K562 (cell line): ENCODE measurements at regions not wholly inside any gene's neighbourhood (a gene's known extent, or its start where the extent isn't known, plus 50 kb on each side); places are given as distances from the start of the nearest gene placed in this dataset.

Experiments
- ATAC-seq: fragments of 200-7000 bp; cut with Tn5 transposase; 3 replicates; pipeline ENCODE4 v1.9.1; 2020; ENCODE audit warnings: moderate library complexity
- BruUV-seq: library from RNA; stranded (reverse); fragments of 400-500 nt; replicated peaks from 2 replicates; lab custom pipeline; 2021; lab: Mats Ljungman, UMichigan
- CTCF ChIA-PET: fragments of 300-600 bp; formaldehyde crosslinking; extraction: SDS; loops from one replicate; lab custom pipeline; 2021; ENCODE audit warnings: low intra/inter-chr PET ratio; lab: Yijun Ruan, JAX
- POLR2A ChIA-PET: fragments of 300-600, 350-650 bp; sonication (Branson Sonifier 250); formaldehyde crosslinking; extraction: SDS; loops from one replicate; lab custom pipeline; 2021; ENCODE audit warnings: antibody characterized with exemption, inconsistent platforms; lab: Yijun Ruan, JAX
- DNase-seq, 4 experiments: peaks; one replicate each; pipeline versions ENCODE4 v3.0.0 to v3.0.0-alpha.2; 2011 to 2018; ENCODE audit warnings: low spot score in 3 of 4, mixed read lengths in 3 of 4; ENCODE audit errors: extremely low read depth in 1 of 4
- FAIRE-seq: peaks from 2 replicates; lab custom pipeline; 2011; peaks lifted over from hg19 to GRCh38; lab: Jason Lieb, UNC
- H2AFZ ChIP-seq: 2 replicates; pipeline ENCODE4 v1.6.0; 2011; ENCODE audit warnings: low read depth, low read length, control low read depth, inconsistent platforms
- H3K27ac ChIP-seq: fragments of 200-600 bp; 3 replicates; pipeline ENCODE4 v1.8.0; 2011; ENCODE audit warnings: low read depth, mild to moderate bottlenecking, control low read depth, inconsistent platforms, low read length, moderate library complexity, mixed read lengths; ENCODE audit errors: extremely low read depth
- H3K27me3 ChIP-seq, 2 experiments: fragments of 300-600 bp in 1 of 2; 2 replicates in 1 of 2; 3 replicates in 1 of 2; pipeline versions ENCODE4 v1.6.0 to v1.8.0; 2011; ENCODE audit warnings: inconsistent platforms in 2 of 2, low read length in 2 of 2, mild to moderate bottlenecking in 1 of 2, mixed read lengths in 1 of 2, moderate library complexity in 1 of 2; ENCODE audit not compliant: control insufficient read depth in 2 of 2, insufficient read depth in 2 of 2
- H3K36me3 ChIP-seq: fragments of 300-600 bp; 3 replicates; pipeline ENCODE4 v1.8.0; 2011; ENCODE audit warnings: mild to moderate bottlenecking, low read length, inconsistent platforms; ENCODE audit not compliant: control insufficient read depth, insufficient read depth
- H3K4me1 ChIP-seq, 2 experiments: fragments of 200-600 bp in 1 of 2; replicated peaks in 1 of 2; 2 replicates in 1 of 2; 3 replicates in 1 of 2; pipeline versions ENCODE4 v1.5.1 to v1.8.0; 2011; ENCODE audit warnings: inconsistent platforms in 2 of 2, low read length in 2 of 2, mild to moderate bottlenecking in 1 of 2, mixed read lengths in 1 of 2, moderate library complexity in 1 of 2; ENCODE audit not compliant: control insufficient read depth in 2 of 2, insufficient read depth in 2 of 2
- H3K4me2 ChIP-seq: 2 replicates; pipeline ENCODE4 v1.6.1; 2011; ENCODE audit warnings: low read length, control low read depth, inconsistent platforms, mixed read lengths; ENCODE audit not compliant: insufficient read depth
- H3K4me3 ChIP-seq: fragments of 200-600 bp; sonication (generic), shearing (Covaris generic); 2 replicates; pipeline ENCODE4 v1.5.1; 2016; ENCODE audit warnings: control low read depth, inconsistent platforms
- H3K79me2 ChIP-seq: fragments of 200-600 bp; 3 replicates; pipeline ENCODE4 v1.8.0; 2011; ENCODE audit warnings: low read length, inconsistent platforms; ENCODE audit not compliant: control insufficient read depth, insufficient read depth
- H3K9ac ChIP-seq, 2 experiments: 2 replicates each; pipeline versions ENCODE4 v1.6.0 to v1.6.1; 2011; ENCODE audit warnings: low read depth in 2 of 2, low read length in 2 of 2, control low read depth in 1 of 2, inconsistent platforms in 1 of 2, mild to moderate bottlenecking in 1 of 2, mixed read lengths in 1 of 2; ENCODE audit not compliant: insufficient read depth in 1 of 2
- H3K9me1 ChIP-seq: one replicate; pipeline ENCODE4 v1.6.0; 2011; ENCODE audit warnings: inconsistent platforms, mild to moderate bottlenecking, low read length, moderate library complexity; ENCODE audit not compliant: control insufficient read depth, insufficient read depth
- H3K9me3 ChIP-seq: replicated peaks from 2 replicates; pipeline ENCODE4 v1.5.1; 2011; ENCODE audit warnings: low read depth, low read length, inconsistent platforms; ENCODE audit not compliant: control insufficient read depth, insufficient read depth
- H4K20me1 ChIP-seq: replicated peaks from 2 replicates; pipeline ENCODE4 v1.6.1; 2011; ENCODE audit warnings: low read length, inconsistent platforms, mixed read lengths; ENCODE audit not compliant: control insufficient read depth, insufficient read depth
- E2F5 ChIP-seq: sonication (generic); formaldehyde crosslinking; IDR thresholded peaks from 2 replicates; pipeline ENCODE4 v1.8.0; 2022; ENCODE audit warnings: mild to moderate bottlenecking, missing genetic modification reagents
- KDM5B ChIP-seq: fragments of 200-600 bp; sonication (generic); IDR thresholded peaks from 2 replicates; pipeline ENCODE4 v1.6.1; 2012; ENCODE audit warnings: low read depth, mild to moderate bottlenecking, moderate library complexity, low read length, control low read depth, inconsistent platforms; ENCODE audit not compliant: insufficient replicate concordance
- KLF10 ChIP-seq: fragments of 250-450 bp; sonication (Bioruptor Pico); IDR thresholded peaks from 2 replicates; pipeline ENCODE4 v1.6.1; 2021; ENCODE audit warnings: matching md5 sums
- RFX1 ChIP-seq: fragments of 450-650 bp; IDR thresholded peaks from 2 replicates; pipeline ENCODE4 v1.6.1; 2016; ENCODE audit warnings: mild to moderate bottlenecking, moderate library complexity
- RUNX1 ChIP-seq: sonication (generic); IDR thresholded peaks from 2 replicates; pipeline ENCODE4 v1.6.1; 2016; ENCODE audit warnings: antibody characterized with exemption, low read depth
- SETDB1 ChIP-seq: IDR thresholded peaks from one replicate; pipeline ENCODE4 v1.6.1; 2012; ENCODE audit warnings: low read length, control low read depth, inconsistent platforms
- SNAPC5 ChIP-seq: fragments of 250-450 bp; sonication (Bioruptor Pico); IDR thresholded peaks from 2 replicates; pipeline ENCODE4 v1.8.0; 2021; ENCODE audit warnings: moderate library complexity, mild to moderate bottlenecking, inconsistent platforms
- ZNF282 ChIP-seq: sonication (generic); formaldehyde crosslinking; IDR thresholded peaks from 2 replicates; pipeline ENCODE4 v1.8.1; 2023; ENCODE audit warnings: missing genetic modification reagents
- ZNF780A ChIP-seq: fragments of 250-450 bp; sonication (Bioruptor Pico); IDR thresholded peaks from 2 replicates; pipeline ENCODE4 v1.5.0; 2021; ENCODE audit warnings: mild to moderate bottlenecking
- ZNF830 ChIP-seq: fragments of 250-450 bp; sonication (Bioruptor Pico); IDR thresholded peaks from 2 replicates; pipeline ENCODE4 v1.5.0; 2021; ENCODE audit warnings: mild to moderate bottlenecking
- WGBS: fragments of 100-300 bp; shearing (Covaris generic); methylation state at CpG from one replicate; pipeline ENCODE4 v1.1.6; 2016; ENCODE audit warnings: low coverage, mixed read lengths; ENCODE audit not compliant: insufficient coverage; ENCODE audit errors: missing lambda C conversion rate; 5-methylcytosine and 5-hydroxymethylcytosine counted together
- in situ Hi-C: fragments of 300-500 bp; cut with MboI; formaldehyde crosslinking; loops from 4 replicates; pipeline ENCODE4 v1.15.0; 2018; ENCODE audit warnings: inconsistent platforms, mixed read lengths
- intact Hi-C: fragments of 100-400 bp; cut with micrococcal nuclease; formaldehyde crosslinking; loops from 2 replicates; pipeline ENCODE4 v1.14.2; 2022

DNA sequence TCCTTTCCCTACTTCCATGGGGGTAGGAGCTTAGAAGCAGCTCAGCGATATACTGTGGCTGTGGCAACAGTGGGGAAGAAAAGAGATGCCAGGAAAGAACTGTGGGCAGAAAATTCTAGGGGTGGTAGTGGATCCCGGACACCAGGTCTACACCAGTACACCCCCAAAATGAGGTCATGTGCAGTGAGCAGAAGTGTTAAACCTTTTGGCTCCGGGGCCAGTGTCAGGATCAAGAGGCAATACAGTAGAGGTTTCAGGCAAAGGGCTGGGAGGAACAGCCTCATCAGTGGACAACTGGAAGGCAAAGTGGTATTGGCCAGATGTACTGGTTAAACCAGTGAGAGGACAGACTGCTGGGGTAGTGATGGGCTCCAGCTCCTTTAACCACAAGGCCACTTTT is 163.1 kb upstream of the CCL2 start:
- ChIA-PET CTCF (no interaction called here), POLR2A (interaction anchor here (0.5 to 0.6 kb wide), 2 partner anchors 113 to 180 kb away, joined by 3 read pairs; no protein-coding TSS in a partner anchor)
- Histone ChIP-seq H3K36me3 (no peaks in the 10 kb centered on the region), H3K9ac (no peak overlapping the region), H3K4me3 (no peak overlapping the region), H3K27ac (no peak overlapping the region), H3K27me3 (no peaks in the 10 kb centered on the region), H3K4me2 (no peak overlapping the region), H3K9me1 (no peaks in the 10 kb centered on the region), H2AFZ (no peak overlapping the region), H4K20me1 (no peaks in the 10 kb centered on the region), H3K9me3 (no peaks in the 10 kb centered on the region), H3K4me1 (no peaks in the 10 kb centered on the region), H3K79me2 (no peaks in the 10 kb centered on the region)
- no TSS peak for BruUV-seq
- 0% methylated on average over 3 of the region's 3 CpGs for WGBS
- DNase-seq (no peak), ATAC-seq (no peak), FAIRE-seq (no peak)
- intact Hi-C loops (no loop called here), in situ Hi-C loops (no loop called here)
- TF ChIP-seq SNAPC5 (CRISPR knock-in tag) = no peak
- TF ChIP-seq RUNX1 = no peak
- no peak for TF ChIP-seq E2F5 (CRISPR knock-in tag)
- TF ChIP-seq SETDB1 = no peak
- no peak for TF ChIP-seq KDM5B
- no peak for TF ChIP-seq ZNF780A
- TF ChIP-seq ZNF282 (CRISPR knock-in tag) = no peak
- no peak for TF ChIP-seq ZNF830 (CRISPR knock-in tag)
- TF ChIP-seq RFX1 = no peak
- no peak for TF ChIP-seq KLF10
